Stimulated activated CD8-positive, alpha-beta memory T cell treated with anti-CD3 and anti-CD28 coated beads, Interleukin-7, amount 100 ng/mL, for 24 hours (primary cell): ENCODE measurements at regions not wholly inside any gene's neighbourhood (a gene's known extent, or its start where the extent isn't known, plus 50 kb on each side); places are given as distances from the start of the nearest gene placed in this dataset.

Source experiments
- DNase-seq: peaks from one replicate; pipeline ENCODE4 v3.0.0-alpha.2; 2020; ENCODE audit warnings: low read depth

DNA sequence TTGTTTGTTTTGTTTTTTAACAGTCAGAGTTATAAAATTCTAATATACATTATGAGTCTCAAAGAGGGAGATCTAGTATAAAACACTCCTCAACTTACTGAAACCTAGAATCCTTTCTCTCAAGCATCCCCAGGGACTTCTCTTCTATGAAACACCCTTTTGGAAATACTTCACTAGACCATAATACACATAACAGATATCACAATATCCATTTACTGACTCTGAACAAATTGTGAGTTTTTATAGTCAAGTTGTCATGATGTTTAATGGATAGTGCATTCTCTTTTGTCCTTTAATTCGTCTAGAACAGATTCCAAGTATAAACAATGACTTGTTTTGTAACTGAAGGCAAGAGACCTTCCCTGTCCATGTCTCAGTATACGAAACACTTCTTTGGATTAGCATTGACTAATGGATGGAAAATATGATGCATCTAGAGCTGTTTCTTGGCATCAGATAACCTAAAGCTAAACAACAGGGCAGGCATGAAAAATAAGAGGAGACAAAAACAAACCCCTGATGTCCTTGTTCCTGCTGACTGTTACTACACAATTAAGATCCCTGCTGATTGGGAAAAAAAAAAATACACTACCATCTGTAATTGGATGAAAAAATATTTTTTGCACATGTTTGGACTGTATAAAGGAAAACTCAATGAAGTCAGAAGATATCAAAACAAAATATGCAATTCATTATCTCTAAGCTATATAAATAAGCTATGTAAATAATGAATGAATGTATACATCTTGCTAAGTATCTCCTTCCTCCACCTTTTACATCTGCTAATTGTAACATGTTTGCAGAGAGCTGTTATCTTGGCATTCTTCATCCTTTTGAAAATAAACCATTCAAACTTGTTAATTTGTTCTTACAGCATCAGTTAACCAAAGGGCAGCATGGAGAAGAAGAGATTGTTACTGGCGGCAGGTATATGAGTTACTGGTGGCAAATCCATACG lies 214.2 kb downstream of the LACC1 start:
- no peak for DNase-seq

DNA sequence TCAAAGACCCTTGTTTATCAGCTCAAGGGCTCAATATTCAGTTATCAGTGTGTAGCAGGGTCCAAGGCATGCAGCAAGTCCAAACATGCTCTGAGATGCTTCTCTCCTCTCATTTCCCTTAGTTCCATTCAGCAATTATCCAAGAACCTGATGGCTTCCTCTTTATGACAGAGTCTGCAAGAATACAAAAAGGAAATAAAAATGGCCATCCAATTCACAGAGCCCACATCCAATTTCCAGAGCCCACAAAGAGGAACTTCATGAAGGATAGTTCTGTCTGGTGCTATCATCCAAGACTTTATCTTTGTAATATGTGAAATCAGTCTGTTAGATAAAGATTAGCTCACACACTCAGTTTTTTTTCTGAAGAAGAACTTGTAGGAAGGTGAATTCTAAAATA lies 217.2 kb downstream of the LACC1 start:
- no peak for DNase-seq

DNA sequence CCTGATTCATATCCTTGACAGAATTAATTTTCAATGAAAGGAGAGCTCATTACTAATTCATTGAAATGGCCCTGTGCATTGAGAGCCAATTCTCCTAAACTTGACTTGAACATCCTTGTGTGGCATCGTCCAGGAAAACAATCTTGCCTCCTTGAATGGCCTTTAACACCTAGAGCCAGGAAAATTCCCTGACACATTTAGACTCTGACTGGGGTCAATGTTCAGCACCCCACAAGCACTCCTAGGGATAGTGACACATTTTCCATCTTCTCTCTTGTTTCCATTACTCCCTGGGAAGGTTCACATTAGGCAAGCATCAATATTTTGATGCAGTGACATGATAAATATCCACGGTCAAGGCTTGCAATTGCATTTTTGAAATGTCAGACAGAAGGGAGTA lies 218.9 kb downstream of the LACC1 start:
- no peak for DNase-seq

DNA sequence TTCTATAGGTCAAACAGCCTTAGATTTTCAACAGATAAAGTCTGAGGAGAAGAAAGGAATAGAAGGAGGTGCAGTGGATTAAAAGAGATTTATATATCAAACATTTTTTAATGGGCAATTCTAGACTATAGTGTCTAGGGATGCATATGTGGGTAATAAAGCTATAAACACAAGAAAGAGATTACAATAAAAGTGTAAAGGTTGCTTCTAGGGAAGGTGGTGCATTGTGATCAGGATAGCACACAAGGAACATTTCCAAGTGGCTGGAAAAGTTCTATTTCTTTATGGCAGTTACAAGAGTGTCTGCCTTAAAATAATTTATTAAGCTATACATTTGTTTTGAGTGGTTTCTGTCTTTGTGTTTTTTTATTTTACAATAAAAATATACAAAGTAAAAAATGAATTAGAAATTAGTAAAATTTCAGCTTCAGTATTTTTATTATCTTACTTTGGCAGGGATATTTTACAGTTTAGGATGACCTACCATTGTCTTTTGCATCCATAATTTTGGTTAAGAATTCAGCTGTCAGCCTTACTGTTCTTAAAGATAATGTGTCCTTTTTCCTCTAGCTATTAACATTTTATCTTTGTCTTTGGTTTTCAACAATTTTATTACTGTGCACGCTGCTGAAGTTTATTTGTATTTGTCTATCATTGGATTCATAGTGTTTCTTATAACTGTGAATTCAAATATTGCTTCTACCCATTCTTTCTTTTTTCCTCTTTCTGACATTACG lies 221.8 kb downstream of the LACC1 start:
- no peak for DNase-seq

DNA sequence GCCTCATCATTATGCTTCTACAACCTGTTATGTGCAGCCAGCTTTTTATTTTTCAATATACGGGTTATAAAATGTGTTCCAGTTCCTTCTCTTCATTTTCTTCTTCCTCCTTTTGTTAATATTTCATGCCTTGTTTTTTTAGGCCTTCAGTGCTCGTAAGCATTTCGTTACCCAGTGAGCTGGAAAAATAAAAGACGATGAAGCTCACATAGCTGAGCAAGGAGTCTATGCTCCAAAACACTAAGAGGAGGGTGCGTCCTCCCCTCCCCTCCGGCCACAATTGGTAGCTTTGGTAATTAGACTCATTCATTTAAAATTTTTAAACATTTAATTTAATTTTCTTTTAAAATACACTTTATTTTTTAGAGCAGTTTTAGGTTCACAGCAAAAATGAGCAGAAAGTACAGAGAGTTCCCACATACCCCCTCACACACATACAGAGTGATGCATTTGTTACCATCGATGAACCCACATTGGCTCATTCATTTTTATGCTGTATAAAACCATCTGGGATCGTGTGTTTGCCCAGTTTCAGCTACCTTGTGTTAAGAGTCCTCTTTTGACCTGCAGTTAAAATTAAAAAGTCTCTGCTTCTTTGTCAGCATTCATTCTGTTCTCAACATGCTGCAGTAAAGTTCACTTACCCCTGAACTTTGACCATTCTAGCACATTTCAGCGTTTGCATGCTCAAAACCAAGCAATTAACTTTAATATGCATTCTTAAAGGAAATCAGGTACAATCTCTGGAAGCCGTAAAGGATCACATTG lies 223.9 kb downstream of the LACC1 start:
- no peak for DNase-seq

DNA sequence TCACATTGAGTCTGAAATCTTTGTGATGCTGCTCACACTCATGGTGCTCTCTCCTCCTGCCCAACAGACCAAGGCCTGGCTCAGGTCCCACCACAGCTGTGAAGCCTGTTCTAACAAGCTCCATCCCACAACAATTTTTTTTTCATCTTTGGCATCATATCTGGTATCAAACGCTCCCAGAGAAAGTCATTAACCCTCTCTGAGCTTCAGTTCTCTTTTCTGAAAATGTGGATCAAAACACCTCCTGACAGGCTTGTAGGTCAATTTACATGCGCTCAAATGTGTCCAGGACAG lies 224.4 kb downstream of the LACC1 start:
- DNase-seq = no peak

DNA sequence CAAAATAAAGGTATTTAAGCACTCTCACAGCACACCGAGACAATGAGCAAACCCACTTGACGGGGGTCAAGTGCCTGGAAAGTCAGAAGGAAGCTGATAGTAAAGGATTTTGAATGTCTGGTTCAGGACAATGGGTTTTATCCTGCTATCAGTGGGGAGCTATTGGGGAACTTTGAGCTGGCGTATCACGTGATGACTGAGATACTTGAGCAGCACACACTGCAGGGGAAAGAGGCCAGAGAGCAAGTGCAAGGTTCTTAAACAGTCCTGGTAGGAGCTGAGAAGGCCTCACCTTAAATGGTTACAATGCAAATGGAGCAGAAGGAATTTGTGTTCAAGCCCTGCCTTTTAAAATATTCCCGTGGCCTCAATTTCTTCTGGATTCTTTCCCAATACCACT lies 225.3 kb downstream of the LACC1 start:
- DNase-seq = no peak

DNA sequence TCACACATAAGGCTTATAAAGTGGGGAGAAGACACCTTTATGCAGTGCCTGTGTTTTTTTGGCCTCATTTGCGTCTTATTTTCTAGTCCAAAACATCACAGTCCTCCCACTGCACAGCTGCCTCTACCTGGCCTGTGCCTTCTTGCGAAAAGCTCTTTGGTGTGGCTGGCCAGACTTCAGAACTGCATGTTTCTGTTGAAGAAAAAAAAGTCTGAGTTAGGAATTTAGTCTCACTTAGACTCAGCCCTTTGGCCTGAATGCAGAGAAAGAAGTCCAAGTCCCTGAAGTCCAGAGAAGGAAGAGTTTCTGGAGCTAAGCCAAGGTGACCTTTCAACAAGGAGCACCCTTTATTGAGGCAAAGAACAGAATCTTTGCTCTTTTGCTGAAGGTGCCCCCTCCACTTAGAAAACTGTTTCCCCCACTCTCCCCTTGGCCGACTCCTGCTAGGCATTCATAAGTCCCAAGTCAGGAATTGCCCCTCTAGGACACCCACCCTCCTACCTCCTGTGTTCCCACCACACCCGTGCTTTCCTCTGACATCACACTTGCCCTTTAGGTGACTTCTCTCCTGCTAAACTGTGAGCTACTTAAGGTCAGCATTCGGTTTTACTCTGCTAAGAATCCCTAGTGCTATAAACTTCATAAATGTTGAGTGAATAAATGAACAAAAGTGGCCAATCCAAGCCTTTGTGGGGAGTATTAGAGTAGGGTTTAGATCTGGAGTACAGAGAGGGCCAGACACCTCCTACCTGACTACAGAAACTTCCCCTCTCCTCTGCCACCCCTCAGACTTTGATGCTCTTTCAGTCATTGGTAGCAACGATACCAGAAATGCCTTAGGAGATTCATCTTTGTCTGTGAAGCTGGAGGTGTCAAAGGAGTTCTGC lies 226.8 kb downstream of the LACC1 start:
- DNase-seq = no peak

DNA sequence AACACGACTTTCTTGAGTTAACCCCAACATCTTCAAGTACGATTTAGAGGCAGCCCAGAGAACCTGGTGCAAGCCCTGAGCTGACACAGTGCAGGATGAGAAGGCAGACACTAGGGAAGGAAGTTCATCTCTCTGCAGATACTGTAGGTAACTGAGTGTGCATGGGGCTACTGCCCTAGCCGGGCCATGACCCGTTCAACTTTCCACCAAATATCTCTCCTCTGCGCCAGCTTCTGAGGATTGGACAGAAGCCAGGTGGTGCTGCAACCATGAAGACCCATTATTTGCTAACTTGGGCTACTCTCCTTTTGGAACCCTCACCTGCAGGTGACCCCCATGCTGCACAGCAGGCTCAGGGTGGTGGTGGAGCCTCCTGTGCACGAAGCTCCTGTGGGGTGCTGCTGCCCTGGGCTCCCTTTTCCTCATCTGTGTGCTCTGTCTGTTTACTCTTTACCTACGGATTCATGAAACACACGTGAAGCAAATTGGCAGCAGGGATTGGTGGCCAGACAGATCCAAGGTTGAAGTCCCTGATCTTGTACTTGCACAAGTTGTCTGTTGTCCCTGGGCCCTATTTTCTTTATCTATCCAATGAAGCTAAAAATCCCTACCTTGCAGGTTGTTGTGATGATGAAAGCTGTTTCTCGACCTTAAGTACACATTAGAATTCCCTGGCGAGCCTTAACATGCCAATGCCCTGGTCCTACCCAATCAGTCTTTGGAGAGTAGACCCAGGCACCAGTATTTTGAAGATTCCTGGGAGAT lies 227.8 kb downstream of the LACC1 start:
- no peak for DNase-seq

DNA sequence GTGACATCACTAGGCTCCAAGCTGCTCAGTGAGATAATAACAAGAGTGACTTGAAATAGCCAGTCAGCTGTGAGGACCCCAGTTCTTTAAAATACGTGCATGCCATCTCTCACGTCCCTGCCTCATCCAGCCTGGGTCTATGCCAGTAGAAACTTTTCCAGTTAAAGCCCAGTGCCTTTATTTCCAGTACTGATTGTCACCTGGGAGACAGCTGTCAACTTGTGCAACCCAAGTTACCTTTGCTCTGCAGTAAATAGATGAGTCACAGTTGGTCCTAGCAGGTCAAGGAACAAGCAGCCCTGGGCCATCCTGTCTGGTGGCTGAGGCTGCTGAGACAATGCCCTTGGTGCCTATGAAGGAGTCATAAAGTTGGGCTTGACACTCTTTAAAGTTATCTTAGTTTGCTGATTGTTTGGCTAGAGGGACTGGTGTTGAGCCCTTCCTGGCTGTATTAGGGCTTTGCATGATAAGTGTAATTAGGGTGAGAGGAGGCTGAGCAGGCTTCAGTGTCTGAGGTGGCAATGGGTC lies 228.7 kb downstream of the LACC1 start:
- no peak for DNase-seq

DNA sequence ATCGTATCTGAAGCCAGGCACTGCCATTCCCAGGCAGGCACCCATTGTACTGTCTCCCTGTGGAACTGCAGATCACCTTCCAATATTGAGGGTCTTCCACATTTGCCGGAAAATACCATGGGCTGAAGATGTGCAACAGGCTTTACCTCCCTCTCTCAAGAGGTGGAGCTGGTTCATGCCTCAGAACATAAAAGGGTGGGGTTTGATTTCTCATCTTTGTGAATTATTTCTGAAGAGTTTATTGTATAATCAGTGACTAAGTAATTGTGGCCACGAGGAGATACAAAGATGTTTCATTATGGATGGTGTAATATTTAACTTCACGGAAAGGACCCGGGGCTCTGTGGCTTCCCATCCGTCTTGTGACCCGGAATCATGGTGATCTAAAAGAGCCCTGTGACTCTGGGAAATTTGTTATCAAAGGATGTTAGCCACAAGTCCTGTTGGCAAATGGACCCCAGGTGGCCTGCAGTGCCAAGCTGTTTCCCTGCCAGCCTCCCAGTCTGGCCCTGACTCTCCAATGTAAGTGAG lies 230.5 kb downstream of the LACC1 start:
- DNase-seq = no peak

DNA sequence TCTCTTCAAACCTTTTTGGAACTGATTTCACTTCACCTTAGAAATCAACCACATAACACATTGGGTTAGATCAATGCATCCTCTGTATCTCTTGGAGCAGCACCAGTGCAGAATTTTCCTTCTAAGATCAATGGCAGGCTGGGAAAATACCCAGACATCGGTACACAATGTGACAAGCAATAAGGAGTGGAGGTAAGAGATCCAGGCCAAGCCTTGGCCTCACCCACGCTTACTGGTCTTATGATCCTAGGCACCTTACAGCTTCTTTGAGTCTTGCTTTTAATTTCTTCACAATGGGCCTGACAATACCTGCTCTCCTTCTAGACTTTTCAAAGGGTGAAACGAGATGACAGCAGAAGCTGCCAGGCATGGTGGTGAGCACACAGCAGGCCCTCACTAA lies 232.0 kb downstream of the LACC1 start:
- no peak for DNase-seq

DNA sequence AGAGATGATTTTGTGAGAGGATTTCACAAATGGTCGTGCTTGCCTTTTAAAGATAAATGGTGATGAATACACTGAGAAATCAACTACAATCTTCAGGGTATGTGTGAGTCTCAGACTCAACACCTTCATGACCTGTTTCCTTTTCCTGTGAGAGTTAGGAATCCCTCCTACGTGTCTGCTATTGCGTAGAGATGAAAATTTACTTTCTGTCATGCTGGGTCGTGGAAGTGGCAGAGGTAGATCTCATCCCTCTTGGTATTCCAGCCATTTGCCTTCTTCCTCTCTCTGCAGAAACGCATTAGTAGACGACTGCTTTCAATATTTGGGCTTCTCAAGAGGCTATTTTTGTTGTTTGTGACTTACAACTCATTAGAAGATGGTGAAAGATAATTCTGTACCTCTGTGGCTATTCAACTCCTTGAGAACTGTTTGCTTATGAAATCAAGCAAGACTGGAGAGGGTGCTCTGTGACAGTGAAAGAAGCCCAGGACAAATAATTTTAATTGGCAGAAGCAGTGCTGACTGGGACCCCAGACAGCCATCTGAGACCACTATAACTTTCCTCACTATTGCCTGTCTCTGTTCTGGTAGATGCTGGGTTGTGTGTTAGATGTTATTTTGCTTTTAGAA lies 233.1 kb downstream of the LACC1 start:
- DNase-seq = no peak

DNA sequence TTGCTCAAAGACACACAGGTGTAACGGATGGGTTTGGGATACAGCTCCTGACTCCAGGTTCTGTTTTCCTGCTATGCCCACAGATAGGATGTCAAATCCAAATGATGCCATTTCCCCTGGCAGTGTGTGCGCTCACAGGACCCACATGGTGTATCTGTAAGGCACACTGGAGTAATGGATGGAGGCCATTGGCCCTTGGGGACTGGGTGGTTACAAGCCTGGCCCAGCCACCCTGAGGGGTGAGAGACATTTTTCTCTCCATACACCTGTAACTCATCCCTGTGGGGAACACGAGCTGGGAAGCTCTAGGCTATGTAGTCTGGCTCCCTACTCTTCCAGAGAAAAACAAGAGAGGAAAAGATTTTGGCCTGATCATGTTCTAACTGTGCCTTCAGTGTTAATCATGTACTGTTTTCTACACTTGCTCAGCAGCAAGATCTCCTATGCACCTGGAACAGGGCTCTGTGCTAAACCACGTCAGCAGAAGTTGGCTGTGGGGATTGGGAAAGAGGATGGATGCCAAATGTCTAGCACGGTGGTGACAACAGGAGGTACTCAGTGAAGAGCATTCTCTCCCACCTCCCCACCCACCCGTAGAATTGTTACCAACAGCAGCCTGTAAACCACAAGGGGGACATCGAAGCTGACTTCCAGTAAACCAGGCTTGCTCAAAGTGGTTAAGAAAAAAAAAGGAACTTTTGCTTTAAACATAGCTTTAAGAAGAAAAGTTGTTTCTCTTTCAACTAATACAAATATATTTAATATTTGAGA lies 237.0 kb downstream of the LACC1 start:
- no peak for DNase-seq

DNA sequence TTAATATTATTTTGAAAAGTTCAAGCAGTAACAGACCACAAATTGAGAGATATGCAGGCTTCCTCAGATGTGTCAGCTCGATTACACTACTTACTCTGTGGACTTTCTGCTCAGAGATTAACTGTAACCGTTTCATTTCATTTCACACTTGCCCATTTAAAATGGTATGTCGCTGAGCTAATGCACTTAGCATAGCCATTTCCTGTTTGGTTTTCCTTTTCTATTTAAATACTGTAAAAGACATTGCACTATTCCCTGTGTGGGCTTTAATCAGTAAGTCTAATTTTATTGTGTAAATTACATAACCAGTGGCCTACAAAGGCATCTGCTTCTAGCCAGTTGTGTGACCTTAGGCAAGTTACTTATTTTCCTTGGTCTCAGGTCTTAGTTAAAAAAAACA lies 237.6 kb downstream of the LACC1 start:
- DNase-seq = no peak

DNA sequence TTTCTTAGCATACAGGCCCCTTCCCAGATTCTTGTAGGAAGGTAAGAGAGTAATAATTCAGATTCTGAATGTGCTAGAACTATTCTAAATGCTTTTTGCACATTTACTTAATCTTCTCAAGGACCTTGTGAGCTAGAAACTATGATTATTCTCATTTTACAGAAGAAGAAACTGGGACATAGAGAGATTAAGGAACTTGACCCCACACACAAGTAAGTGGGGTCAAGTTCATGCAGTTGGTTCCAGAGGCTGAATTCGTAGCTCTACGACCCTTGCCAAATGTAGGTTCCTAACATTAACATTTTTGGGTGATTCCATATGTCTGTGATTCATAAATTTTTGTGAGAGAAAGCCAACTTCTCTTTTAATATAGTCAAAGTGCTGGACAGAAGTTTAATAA lies 238.1 kb downstream of the LACC1 start:
- DNase-seq = no peak

DNA sequence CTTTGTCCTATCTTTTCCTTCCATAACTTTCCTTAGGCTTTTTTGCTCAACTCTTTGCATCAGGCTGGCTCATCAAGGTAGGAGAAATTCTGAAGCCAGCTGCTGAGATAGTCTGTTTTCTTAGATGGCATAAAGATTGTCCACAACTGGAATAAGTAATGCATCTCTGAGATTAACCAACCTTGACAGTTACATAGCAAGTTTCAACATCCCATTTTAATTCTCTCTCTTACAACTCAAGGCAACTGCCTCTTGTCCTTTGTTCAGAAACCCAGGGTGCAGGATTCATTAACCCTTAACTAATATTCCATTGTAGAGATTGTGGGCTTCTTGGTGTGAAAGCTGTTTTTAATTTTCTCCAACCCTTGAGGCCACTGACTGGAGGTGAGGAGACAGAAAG lies 239.2 kb downstream of the LACC1 start:
- DNase-seq = no peak

DNA sequence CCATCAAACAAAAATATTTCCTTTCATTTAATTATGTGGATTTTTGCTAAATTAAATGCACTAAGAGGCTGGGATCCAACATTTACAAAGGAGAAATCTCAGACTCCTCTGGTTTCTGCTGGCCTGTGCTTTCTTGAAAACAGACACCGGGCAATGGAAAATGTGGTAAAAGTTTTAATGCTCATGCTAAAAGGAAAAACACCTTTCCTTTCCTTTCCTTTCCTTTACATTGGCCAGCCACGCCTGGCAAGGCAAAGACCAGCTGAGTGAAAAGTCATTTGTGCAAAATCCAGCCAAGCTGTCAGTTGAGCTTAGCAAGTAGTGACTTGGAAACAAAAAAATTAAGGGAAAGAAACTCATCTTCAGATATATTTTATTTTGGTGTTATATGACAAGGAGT lies 240.3 kb downstream of the LACC1 start:
- no peak for DNase-seq
